ENCODE measurements at regions not wholly inside any gene's neighbourhood (a gene's known extent, or its start where the extent isn't known, plus 50 kb on each side); places are given as distances from the start of the nearest gene placed in this dataset.
A peak's percentile ranks its signal among the peaks of the same experiment; 100 is the strongest.

DNA sequence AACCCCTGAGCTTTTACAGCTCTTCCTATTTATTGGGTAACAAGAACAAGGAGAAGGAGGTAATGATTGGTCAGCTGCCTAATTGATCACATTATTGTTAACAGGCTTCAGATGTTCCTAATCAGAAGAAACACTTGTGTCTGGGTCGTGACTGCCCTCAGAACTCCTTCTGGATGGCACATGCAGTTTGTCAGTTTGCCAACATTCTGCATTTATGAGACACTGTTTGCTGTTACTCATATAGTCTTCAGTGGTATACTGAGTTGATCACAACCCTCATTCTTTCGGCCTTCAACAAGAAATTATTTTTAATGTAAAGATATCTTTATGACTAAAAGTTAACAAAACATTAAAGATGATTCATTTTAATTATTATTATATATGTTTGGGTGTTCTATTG lies 95.7 kb upstream of the DOCK10 start:
- DNase-seq (ENCODE audit: low read depth), result no peak

DNA sequence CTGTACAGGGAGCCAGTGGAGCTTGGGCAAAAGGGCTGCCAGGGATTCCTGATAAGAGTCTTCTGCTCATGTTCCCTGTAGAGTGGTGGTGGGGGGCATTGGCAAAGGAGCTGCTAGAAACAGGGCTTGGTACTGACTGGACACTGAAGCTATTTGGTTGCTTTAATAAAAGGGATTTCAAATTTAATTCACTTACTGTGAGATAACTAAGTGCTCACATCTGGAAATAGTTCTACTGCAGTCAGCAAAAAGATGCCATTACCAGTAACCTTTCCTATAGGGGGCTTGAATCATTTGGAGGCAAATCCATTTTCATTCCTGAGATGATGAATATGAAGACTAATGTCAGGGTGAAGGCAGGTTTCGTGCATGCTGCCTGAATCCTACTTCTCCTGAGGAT lies 94.3 kb upstream of the DOCK10 start:
- DNase-seq (ENCODE audit: low read depth), result no peak

DNA sequence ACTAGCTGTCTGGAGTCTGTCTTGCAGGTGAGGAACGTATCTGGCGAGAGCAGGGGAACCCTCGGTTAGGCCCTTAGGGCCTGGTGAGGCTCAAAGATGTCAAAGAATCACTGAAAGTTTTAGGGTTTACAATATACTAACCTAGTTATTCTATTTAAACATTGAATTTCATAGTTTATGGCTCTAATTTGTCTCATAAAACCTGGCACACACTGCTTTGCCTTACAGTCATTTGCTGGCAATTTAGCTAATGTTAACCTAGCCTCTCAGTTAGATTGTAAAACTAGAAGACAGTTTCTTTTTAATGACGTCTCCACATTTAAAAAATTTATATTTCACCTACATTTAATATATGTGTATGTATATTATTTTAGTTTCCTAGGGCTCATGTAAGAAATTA lies 89.6 kb upstream of the DOCK10 start:
- DNase-seq (ENCODE audit: low read depth), result no peak

DNA sequence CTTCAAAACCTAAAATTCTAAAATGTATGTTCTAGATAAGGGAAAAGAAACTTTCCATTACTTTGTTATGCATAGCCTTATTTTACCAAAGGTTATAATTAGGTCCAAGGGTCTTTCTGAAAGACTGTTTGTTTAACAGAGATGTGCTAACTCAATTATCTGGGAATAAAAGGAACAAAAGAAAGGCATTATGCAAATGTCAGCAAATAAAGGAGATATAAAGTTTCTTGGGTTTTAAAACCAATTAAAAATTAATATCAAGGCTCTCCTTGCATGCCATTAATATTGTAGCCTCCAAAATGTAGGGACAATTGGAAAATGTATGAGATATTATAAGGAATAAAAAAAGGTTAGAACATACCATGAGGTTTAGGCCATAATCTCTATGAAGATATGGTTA lies 87.8 kb upstream of the DOCK10 start:
- no peak for DNase-seq (ENCODE audit: low read depth)

DNA sequence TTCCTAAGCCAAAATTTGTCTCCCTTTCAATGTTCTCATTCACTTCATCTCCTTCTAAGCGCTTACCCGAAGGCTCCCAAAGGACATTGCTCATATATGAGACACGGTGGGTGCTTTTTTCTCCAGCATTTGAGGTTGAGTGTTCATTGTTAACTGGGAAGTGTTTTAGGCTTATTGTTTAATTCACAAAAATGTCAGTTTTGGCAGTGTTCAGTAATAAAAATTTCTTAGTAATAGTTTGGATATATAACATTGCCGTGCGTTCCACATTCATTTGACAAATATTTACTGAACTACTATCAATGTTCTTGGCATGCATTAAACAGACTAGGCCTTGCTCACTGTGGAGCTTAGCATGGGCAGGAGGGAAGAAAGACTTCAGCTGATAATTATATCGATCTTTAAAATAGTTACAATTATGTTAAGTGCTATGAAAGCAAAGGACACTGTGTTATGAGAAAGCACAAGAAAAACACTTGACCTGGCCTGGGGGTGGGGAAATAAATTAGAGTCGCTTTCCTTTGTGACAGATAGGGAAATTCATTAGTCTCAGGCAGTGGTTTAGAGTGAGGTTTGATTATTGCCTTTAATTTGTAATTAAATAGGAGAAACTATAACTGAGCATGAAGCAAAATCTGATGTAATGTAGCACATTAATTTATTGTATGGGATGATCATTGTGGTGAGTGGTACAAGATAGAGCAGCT lies 82.2 kb upstream of the DOCK10 start:
- no peak for DNase-seq (ENCODE audit: low read depth)

DNA sequence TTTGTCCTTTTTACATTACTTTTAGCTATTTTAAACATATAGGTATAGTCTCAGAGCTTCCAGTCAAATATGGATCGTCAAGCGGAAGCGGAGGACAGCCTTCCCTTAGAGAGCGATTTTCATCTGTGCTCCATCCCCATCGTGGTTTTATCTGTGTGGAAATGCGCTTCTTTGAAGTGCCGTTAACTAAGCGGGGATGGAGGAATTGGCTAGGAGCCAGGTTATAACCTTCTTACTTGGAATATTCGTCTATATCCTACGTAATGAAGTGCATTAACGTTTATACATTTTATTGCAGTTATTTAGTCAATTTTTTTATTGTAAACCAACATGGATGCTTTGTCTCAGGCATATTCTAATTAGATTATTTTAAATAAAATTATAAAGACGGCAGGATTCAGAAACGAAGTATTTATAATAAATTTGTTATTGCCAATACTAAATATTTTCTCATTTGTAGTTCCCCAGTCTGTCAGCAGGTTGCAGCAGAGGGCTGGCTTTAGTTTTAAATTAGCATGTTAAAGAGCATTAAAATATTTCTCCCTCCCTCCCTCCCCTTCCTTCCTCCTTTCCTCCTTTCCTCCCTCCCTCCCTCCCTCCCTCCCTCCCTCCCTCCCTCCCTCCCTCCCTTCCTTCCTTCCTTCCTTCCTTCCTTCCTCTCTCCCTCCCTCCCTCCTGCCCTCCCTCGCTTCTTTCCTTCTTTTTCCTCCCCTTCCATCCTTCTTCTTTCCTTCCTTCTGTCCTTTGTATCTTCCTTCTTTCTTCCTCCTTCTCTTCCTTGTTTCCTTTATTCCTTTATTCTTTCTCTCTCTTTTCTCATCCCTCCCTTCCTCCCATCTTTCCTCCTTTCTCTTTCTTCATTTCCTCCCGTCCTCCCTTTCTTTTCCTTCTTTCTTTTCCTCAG lies 80.6 kb upstream of the DOCK10 start:
- DNase-seq (ENCODE audit: low read depth), result peak; percentile 5

DNA sequence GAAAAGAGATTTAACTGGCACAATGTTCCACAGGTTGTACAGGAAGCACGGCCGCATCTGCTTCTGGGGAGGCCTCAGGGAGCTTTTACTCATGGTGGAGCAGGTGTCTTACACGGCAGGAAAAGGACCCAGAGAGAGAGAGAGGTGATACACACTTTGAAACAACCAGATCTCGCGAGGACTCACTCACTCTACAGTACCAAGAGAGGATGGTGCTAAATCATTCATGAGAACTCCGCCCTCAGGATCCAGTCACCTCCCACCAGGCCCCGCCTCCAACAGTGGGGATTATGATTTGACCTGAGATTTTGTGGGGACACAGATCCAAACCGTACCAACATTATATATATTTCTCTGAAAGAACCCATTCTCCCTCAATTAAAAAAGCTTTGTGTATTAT lies 79.7 kb upstream of the DOCK10 start:
- no peak for DNase-seq (ENCODE audit: low read depth)

DNA sequence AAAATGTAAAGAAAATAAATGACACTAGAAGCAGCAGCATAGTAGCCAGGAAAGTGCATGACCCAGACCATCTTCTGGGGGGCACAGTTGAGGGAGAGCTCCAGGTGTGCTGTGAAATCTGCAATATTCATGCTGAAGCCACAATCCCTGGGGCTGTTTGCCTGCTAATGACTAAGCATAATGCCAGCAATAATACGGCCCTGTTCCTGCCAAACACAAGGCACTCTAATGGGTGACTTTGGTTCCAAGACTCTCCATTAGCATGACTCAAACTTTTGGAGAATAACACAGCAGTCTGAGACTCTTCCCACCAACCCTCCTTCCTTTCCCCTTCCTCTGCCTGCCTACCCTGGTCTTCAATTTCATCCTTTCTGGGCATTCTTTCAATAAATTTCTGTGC lies 77.9 kb upstream of the DOCK10 start:
- no peak for DNase-seq (ENCODE audit: low read depth)

DNA sequence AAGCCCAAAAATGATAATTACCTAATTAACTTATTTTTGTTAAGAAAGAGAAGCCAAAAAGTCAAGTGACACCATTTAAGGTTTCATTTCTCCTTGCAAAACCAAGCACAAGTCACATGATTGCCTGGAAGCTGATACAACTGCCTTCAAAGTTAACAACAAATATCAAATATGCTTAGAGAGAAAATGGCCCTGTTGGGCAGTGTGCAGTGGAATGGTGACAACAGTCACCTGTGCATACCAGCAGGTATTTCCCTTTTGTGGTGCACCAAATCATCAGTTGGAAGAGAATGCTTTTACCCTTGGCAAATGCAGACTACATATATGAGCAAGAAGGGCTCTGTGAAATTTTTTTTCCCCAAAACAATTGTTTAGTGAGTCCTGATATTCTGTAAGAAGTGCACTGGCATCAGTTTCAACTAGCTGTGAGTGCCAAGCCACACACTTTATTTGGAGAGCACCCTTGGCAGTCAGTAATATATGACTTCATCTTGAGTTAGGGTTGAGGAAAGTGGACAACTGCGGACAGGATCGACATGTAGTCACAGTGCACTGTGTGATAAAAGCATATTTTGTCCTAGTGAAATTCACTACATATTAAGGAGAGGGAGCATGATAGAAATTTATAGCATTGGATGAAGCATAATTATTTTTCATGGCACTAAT lies 74.9 kb upstream of the DOCK10 start:
- no peak for DNase-seq (ENCODE audit: low read depth)

DNA sequence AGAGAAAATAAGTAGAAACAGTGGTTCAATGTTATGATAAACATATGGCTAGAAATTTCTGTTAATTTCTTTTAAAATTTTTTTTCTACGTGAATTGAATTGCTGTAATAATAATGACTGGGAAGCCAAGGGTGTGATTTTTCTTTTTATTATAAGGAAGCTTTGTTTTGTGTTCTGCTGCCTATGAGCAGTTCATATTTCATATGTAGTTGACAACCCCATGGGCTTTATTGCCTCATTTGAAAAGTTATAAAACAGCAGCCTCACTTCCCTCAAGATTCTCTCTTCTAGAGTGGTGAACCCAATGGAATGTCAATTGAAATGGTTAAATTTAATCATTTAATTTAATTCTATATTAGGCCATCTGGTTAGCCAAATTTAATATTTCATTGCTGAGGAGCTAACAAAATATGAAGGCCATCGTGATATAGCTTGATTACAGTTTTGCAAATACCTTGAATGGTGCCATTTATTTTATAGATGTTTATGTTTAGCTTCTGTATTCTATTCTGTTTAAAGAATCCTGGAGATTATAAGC lies 72.6 kb upstream of the DOCK10 start:
- no peak for DNase-seq (ENCODE audit: low read depth)

DNA sequence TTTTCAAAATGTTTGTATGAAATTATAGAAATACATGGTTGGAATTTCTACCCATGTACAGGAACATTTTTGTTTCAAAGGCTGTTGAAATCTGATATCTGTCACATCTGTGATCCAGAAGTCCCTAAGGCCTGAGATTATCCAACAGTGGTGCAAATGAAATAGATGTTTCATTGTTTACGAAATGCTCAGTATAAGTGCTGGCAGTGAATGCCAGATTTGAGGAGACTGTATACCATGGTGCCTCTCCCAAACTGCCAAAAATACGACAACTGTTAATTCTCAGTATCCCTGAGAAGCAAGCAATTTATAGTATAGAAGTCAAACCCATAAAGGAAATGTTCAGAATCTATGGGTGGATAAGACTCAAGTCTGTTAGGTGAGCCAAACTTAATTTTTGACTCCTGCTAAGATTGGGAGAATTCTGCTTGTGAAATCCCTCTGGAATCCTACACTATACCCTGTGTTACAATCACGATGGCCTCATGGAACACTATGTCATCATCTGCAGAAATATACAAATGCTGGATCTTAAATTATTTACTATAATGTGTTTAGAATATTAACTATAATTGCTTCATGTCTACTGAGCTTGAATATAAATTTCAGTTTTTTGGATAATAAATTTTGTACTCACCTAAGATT lies 71.2 kb upstream of the DOCK10 start:
- DNase-seq (ENCODE audit: low read depth), result no peak

DNA sequence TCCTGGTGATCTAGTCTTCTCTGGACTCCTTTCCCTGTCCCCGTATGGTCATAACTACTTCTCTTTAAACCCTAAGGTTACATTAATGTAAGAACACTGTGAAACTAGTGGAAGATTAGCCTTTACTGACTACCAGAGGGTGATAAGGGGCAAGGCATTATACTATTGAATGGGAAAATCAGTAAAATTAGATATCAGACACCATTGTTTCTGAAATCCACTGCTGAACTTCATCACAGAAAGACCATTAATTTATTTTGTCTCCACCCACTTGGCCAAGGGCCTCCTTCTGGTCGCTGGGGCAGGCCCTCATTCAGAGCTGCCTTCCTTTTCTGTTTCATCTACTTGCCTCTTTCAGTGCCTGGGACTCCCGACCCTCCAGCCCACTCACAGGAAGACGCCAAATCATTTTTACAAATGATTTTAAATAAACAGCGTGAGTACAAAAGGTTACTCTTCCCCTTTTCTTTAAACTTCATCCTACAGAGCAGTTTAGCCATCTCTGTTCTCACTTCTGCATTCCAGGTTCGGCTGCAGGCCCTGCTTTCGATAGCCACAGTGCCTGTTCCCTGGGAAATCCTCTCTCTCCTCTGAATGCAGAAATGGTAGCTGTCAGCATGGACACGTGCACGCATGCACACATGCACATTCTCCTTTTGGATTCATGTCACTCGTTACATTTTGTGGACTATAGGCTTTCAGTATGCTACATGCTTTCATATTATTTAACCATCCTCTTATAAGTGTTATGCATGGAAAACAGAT lies 70.3 kb upstream of the DOCK10 start:
- no peak for DNase-seq (ENCODE audit: low read depth)

DNA sequence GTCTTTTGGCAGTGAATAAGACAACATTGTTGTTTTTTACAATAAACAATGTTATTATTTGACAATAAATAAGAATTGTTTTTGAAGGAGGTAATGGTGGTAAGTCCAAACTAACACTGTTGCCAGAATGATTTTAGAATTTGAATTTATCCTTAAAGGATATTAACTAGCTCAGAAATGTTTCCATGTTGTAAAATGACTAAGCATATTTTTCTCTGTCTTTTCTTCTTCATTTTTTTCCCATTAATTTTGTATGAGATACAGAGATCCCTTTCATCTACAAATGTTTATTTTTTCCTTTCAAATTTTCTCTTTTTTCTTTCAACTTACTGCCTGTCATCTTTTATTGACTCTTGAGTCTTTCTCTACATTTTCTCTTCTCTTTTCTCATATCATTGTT lies 66.5 kb upstream of the DOCK10 start:
- no peak for DNase-seq (ENCODE audit: low read depth)

DNA sequence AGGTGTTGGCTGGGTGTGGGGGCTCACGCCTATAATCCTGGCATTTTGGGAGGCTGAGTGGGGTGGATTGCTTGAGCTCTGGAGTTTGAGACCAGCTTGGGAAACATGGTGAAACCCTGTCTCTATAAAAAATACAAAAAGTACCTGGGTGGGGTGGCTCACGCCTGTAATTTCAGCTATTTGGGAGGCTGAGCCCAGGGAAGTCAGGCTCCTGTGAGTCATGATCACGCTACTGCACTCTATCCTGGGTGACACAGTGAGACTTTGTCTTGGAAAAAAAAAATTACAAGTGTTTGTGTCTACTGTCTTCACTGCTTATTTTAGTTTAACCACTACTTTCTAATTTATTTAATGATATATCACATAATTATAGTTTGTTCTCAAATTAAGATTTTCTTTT lies 62.7 kb upstream of the DOCK10 start:
- no peak for DNase-seq (ENCODE audit: low read depth)

DNA sequence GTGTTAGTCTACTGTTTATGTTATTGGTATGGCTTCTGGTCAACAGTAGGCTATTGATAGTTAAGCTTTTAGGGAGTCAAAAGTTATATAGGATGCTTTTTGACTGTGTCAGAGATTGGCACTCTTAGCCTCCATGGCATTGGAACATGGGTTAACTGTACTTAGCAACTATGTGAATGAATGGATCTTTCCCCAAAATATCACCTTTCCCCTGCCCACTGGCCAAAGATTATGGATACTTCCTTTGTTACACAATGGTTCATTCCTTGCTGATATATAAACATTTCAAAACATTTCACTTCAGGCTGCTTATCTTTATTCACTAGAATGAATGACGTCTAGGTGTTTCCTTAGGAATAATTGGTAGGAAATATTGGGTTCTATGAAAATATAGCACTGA lies 62.1 kb upstream of the DOCK10 start:
- DNase-seq (ENCODE audit: low read depth), result no peak

DNA sequence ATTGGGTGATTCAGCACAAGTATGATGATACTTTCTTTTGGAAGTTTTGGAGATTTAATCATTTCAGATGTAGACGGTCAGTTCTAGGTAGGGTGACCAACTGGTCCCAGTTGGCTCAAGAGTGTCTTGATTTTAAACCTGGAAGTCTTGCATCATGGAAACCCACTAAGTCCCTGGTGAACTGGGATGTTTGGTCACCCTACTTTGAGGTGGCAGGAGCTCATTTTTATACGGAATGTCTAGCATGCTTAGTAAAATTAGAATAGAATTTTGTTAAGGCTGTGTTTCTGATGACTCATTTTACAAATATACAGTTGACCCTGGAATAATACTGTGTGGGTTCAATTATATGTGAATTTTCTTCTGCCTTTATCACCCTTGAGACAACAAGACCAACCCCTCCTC lies 61.5 kb upstream of the DOCK10 start:
- DNase-seq (ENCODE audit: low read depth), result no peak

DNA sequence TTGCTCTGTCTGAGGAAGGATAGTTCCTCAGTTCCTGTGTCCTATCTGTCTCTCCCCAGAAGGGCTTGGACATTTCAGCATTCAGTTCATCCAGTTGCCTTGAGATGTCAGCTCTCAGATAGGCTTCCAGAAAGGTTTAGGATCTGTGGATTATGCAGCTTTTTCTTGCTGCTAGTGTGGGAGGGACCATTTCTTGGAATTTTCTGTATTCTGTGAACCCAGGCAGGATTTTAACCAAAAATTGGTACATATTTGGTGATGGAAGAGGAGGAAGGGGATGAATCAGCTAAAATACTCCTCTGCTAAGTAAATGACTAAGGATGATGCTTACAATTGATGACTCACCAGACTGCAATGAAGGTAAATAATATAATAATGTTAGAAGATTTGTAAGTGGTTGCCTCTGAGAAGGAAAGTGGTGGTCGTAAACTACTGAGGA lies 58.6 kb upstream of the DOCK10 start:
- DNase-seq (ENCODE audit: low read depth), result no peak

DNA sequence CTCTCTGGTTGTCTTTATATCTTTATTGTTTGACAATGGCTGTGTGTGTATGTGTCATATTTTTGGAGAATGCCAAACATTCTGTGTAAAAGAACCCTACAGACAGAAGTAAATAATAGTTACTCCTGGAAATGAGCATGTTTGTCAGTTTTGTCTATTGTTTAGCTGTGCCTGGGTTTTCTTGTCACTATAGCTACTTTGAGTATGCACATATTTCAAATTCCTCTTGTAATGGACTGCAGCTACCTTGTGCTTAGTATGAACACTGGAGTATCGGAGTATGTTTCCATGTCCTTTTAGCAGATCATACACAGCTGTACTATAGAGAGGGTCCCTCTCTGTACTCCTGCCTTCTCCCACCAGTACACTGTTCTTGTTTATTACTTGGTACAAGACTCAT lies 58.0 kb upstream of the DOCK10 start:
- no peak for DNase-seq (ENCODE audit: low read depth)

DNA sequence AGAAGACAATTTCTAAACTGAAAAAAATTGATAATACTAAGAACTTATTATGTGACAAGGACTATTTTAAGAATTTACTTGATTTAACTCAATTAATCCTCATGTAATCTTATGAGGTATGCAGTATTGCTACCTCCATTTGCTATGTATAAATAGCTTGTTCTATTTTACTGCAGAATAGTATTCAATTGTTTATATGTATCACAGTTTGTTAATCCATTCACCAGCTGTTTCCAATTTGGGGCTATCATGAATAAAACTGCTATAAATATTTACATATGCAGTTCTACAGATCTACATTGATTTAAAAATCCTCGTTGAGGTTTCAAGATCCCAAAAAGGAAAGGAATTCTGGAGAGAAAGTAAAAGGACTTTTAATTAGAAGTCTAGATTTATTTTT lies 54.8 kb upstream of the DOCK10 start:
- DNase-seq (ENCODE audit: low read depth), result no peak
